Activated naive CD8-positive, alpha-beta T cell treated with anti-CD3 and anti-CD28 coated beads, Interleukin-2, amount 50 U/mL, for 24 hours (primary cell): ENCODE measurements at regions not wholly inside any gene's neighbourhood (a gene's known extent, or its start where the extent isn't known, plus 50 kb on each side); places are given as distances from the start of the nearest gene placed in this dataset.

Experiments used
- ATAC-seq: fragments of 150-1000 bp; cut with Tn5 transposase; one replicate; pipeline ENCODE4 v1.10.0; 2021
- DNase-seq: peaks from one replicate; pipeline ENCODE4 v3.0.0; 2021
- H3K27ac Mint-ChIP-seq: one replicate; pipeline ENCODE4 v1.8.0; 2021; ENCODE audit warnings: mild to moderate bottlenecking, mixed read lengths
- H3K27me3 Mint-ChIP-seq: one replicate; pipeline ENCODE4 v1.8.0; 2021; ENCODE audit warnings: mixed read lengths
- H3K36me3 Mint-ChIP-seq: one replicate; pipeline ENCODE4 v1.8.0; 2021; ENCODE audit warnings: low read depth, mixed read lengths
- H3K4me1 Mint-ChIP-seq: one replicate; pipeline ENCODE4 v1.8.0; 2021; ENCODE audit warnings: mixed read lengths
- H3K4me3 Mint-ChIP-seq: one replicate; pipeline ENCODE4 v1.8.0; 2021; ENCODE audit warnings: mild to moderate bottlenecking, moderate library complexity, mixed read lengths
- H3K9me3 Mint-ChIP-seq: one replicate; pipeline ENCODE4 v1.8.0; 2021; ENCODE audit warnings: mixed read lengths

DNA sequence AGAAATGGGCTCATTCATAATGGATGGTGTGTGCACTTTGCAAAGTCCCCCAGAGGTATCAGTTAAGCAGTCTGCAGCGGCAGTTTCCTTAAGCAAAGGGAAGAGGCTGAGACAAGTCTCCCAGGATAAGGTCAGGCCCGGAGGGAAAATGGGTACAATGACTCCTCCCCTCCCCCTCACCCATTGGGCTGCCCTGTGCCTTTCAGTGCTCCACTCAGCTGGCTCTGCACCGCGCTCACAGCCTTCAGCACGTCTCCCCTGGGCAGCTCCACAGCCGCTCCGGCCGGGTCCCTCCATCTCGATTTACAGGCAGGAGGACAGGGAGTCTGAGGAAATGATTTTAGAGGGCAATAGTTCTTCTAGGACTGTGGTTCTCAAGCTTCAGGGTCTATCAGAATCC lies 264.8 kb downstream of the LRFN2 start:
- DNase-seq (no peak), ATAC-seq (no peak)
- Mint-ChIP-seq H3K36me3 (no peaks in the 10 kb centered on the region), H3K27ac (no peak overlapping the region), H3K9me3 (peaks cover 6% of the 10 kb centered on the region), H3K27me3 (peaks cover 10% of the 10 kb centered on the region), H3K4me1 (no peaks in the 10 kb centered on the region), H3K4me3 (no peak overlapping the region)

DNA sequence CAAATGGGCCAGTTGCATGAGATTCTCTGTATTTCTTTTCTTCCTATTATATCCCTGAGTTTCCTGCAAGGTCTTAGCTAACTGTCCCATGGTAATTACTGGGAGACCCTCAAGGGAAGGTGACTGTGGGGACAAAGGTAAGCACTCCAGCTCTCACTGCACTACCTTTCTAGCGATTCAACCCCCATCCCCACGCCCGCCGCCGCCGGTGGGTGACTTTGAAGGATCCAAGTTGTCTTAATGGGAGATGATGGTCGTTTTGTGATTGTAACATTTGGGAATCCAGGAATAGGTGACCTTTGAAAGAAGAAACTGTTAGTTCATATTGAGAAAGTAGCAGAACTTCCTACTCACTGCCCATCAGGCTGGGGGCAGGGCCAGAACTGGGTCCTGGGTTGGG lies 265.5 kb downstream of the LRFN2 start:
- Mint-ChIP-seq H3K4me3 (no peak overlapping the region), H3K36me3 (no peaks in the 10 kb centered on the region), H3K27me3 (peaks cover 10% of the 10 kb centered on the region), H3K27ac (no peak overlapping the region), H3K9me3 (peaks cover 6% of the 10 kb centered on the region), H3K4me1 (no peaks in the 10 kb centered on the region)
- DNase-seq = no peak
- ATAC-seq = no peak

DNA sequence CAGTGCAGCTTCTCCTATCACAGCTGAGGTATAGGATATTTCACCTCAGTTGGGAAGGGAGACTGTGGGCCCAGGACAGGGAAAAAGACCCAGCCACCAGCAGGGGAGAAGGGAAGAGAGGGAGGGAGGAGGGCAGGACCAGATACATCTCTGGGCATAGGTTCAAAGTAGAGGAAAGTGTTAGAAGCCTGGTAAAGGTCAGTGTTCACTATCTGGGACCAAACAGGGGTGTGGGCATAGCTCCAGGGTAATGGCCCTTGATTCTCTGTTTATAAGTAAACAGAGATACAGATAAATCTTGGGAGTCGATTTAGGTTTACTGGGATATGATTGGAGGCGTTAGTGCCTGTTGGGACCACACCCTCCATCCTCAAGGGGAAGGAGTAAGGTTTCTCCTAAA lies 266.2 kb downstream of the LRFN2 start:
- Mint-ChIP-seq H3K36me3 (no peaks in the 10 kb centered on the region), H3K27ac (no peak overlapping the region), H3K27me3 (peaks cover 10% of the 10 kb centered on the region), H3K4me1 (no peaks in the 10 kb centered on the region), H3K4me3 (no peak overlapping the region), H3K9me3 (peaks cover 6% of the 10 kb centered on the region)
- no peak for ATAC-seq
- DNase-seq = no peak

DNA sequence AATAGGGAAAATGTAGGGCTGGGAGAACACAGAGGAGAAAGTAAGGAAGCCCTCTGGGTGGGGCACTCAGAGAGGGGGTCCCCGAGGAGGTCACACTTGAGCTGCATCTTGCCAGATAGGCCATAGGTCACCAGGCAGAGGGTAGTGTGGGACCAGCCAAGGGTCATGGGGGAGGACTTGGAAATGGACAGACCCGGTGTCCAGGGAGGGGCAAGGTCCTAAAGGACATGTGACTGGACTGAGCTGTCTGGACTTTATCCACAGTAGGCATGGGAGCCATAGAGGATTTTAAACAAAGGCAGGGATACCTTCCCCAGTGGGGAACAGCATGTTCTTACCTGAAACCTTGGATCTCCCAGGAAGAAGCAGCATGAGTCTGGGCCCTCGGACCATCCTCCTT lies 266.7 kb downstream of the LRFN2 start:
- H3K9me3 Mint-ChIP-seq = peaks cover 6% of the 10 kb centered on the region
- H3K4me1 Mint-ChIP-seq = no peaks in the 10 kb centered on the region
- no peak for ATAC-seq
- no peak overlapping the region for H3K4me3 Mint-ChIP-seq
- peaks cover 10% of the 10 kb centered on the region for H3K27me3 Mint-ChIP-seq
- H3K36me3 Mint-ChIP-seq = no peaks in the 10 kb centered on the region
- DNase-seq = no peak
- H3K27ac Mint-ChIP-seq = no peak overlapping the region

DNA sequence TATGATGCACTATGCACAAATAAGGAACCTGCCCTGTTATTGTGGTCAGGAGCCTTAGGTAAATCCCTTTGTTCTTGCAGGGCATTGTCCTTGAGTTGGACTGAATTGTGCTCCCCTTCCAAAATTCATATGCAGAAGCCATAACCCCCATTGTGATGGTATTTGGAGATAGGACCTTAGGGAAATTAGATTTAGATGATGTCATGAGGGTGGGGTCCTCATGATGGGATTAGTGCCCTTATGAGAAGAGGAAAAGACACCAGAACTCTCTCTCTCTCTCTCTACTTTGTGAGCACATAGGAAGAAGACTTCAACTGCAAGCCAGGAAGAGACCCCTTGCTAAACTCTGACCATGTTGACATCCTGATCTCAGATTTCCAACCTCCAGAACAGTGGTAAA lies 268.0 kb downstream of the LRFN2 start:
- DNase-seq = no peak
- Mint-ChIP-seq H3K9me3 (peaks cover 6% of the 10 kb centered on the region), H3K27me3 (peaks cover 7% of the 10 kb centered on the region), H3K4me1 (no peaks in the 10 kb centered on the region), H3K27ac (no peak overlapping the region), H3K4me3 (no peak overlapping the region), H3K36me3 (no peaks in the 10 kb centered on the region)
- ATAC-seq = no peak

DNA sequence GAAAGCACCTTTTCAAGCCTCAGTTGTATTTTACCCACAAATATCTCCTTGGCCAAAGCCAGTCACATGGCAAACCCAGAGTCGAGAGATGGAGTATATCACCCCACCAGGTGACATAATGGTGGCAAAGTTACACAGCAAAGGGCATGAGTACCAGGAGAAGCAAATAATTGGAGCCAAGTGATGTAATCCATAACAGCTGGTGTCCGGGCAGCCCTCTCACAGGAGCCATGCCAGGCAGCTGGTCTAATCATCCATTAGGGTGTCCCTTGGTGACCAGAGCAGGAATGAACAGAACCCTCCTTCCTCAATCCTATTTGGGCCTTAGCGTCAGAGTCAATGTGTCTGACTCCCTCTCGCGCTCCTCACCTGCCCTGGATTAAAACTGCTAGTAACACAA lies 272.1 kb downstream of the LRFN2 start:
- Mint-ChIP-seq H3K36me3 (no peaks in the 10 kb centered on the region), H3K9me3 (peaks cover 6% of the 10 kb centered on the region), H3K4me1 (no peaks in the 10 kb centered on the region), H3K4me3 (no peak overlapping the region), H3K27ac (no peak overlapping the region), H3K27me3 (peaks cover 7% of the 10 kb centered on the region)
- no peak for ATAC-seq
- no peak for DNase-seq

DNA sequence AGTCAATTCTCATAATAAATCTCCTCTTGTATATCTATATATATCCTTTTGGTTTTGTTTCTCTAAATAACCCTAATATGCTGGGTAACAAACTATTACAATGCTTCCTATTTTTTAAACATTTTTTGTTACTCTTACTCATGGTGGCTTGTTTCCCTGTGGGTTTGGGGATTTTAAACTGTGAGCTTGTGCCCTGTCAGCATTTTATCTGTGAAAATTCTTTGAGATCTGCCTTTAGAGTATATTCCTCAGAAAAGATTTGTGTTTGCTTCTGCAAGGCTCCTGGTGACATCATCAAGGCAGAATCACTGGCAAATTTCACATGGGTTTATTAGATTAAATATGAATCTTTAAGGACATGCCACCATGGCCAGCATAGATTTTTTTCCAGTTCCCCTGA lies 273.6 kb downstream of the LRFN2 start:
- H3K27ac Mint-ChIP-seq = no peak overlapping the region
- DNase-seq (no peak), ATAC-seq (no peak)
- H3K36me3 Mint-ChIP-seq = no peaks in the 10 kb centered on the region
- H3K4me1 Mint-ChIP-seq = no peaks in the 10 kb centered on the region
- no peak overlapping the region for H3K4me3 Mint-ChIP-seq
- no peaks in the 10 kb centered on the region for H3K9me3 Mint-ChIP-seq
- peaks cover 14% of the 10 kb centered on the region for H3K27me3 Mint-ChIP-seq

DNA sequence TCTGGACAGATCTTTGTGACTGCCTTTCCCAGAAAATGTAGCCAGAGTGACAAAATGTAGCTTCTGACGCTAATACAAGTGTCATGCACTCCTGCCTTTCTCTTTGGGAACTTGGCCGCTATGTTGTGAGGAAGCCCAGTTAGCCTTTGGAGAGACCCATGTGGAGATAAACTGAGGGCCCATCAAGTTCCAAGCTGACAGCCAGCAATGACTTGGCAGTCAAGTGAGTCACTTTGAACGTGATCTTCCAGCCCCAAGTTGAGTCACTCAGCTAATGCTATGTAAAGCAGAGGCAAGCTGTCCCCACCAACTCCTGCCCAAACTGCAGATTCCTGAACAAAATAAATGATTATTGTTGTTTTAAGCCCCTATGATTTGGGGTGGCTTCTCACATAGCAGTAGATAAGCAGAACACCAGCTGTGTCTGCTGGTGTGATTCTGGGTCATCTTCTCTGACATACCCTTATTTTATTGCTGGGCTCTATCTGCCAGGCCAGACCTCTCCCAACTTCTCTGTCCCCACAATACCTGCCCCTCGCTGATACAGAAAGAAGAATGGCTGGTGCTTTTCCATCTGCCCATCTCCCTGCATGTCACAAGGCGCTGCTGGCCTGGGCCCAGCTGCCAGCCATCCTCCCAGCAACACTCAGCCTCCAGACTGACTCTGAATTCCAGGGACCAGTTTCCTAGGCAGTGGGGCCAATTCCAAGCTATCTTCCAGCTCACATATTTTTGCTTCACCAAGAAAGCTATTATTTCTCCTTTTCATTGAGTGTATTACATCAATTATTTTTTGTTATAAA lies 274.8 kb downstream of the LRFN2 start:
- Mint-ChIP-seq H3K27ac (no peak overlapping the region), H3K9me3 (no peaks in the 10 kb centered on the region), H3K4me1 (no peaks in the 10 kb centered on the region), H3K36me3 (no peaks in the 10 kb centered on the region), H3K4me3 (no peak overlapping the region), H3K27me3 (peaks cover 19% of the 10 kb centered on the region)
- no peak for DNase-seq
- no peak for ATAC-seq

DNA sequence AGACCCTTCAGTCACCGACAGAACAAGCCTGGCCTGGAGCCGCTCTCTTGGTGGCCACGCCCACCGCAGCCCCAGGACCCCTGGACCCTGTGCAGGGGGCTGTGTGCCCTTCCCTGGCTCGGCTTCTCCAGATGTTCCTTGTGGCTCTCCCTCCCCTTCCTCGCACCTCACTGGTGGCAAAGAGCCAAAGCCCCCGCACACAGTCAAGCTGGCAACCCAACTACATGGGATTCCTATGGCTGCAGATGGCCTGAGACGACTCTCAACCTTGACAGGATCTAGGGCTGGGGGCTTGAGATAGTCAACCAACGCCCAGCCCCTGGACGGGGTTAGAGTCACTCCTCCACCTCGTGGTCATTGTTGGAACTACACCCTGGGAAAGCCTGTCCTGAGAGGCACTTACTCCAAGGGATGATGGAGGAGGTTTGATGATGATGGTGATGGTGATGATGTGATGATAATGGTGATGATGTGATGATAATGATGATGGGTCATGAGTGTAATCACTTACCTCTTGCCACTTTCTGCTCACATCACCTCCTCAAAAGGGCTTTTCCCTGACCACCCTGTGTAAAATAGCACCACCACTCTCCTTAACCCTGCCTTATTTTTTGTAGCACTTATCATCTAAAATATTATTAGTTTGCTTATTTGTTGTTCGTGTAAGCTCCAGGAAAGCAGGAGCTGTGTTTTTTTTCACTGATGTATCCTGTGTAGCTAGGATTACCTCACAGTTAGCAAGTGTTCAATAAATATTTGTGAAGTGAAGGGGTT lies 278.4 kb downstream of the LRFN2 start:
- H3K4me1 Mint-ChIP-seq = no peaks in the 10 kb centered on the region
- peaks cover 1% of the 10 kb centered on the region for H3K36me3 Mint-ChIP-seq
- DNase-seq = peak; percentile 65
- H3K27ac Mint-ChIP-seq = no peak overlapping the region
- no peak for ATAC-seq
- H3K4me3 Mint-ChIP-seq = no peak overlapping the region
- H3K27me3 Mint-ChIP-seq = peaks cover 38% of the 10 kb centered on the region
- no peaks in the 10 kb centered on the region for H3K9me3 Mint-ChIP-seq

DNA sequence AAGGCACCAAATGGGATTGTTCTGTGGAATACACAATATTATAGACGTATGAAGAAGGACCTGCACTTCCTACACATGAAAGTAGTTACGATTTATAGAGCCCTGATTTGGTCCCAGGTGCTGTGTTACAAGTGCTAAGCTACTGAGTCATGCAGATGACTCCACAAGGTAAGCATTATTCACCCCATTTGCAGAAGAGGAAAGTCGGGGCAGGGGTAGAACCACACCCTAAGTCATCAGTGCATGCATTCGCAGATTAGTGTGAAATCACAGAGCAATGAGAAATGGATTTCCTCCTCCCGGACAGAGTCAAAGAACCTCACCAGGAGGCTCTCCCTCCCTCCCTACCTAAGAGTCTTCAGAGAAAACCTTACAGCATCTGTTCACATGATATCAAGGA lies 279.5 kb downstream of the LRFN2 start:
- Mint-ChIP-seq H3K4me1 (no peaks in the 10 kb centered on the region), H3K36me3 (peaks cover 1% of the 10 kb centered on the region), H3K4me3 (no peak overlapping the region), H3K9me3 (no peaks in the 10 kb centered on the region), H3K27me3 (peaks cover 38% of the 10 kb centered on the region), H3K27ac (no peak overlapping the region)
- ATAC-seq (no peak), DNase-seq (no peak)

DNA sequence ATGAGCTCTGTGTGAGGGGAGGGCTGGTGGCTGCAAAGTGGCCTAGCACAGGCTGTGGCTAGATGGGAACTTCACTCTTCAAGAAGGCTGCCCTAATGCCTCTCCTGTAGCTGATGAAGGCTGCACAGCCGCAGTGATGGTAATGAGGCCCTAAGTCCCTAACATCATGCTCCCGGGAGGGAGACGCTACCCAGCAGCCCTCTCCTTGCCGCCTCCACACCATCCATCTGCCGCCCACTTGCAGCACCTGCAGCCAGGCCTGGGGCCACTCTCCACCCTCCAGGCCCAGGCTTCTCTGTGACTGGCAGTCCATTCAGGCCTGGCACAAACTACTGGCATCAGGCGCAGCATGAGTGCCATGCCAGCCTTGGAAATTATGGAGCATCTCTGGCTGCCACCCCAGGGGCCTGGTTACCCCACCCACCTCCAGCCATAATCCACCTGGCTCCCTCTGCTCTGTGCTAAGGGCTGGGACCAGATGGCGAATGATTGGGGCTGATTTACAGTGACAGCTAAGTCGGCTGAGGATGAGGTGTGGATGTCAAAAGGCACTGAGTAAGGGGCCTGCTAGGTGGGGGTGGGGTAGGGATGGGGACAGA lies 284.2 kb downstream of the LRFN2 start:
- DNase-seq = no peak
- no peak overlapping the region for H3K4me3 Mint-ChIP-seq

DNA sequence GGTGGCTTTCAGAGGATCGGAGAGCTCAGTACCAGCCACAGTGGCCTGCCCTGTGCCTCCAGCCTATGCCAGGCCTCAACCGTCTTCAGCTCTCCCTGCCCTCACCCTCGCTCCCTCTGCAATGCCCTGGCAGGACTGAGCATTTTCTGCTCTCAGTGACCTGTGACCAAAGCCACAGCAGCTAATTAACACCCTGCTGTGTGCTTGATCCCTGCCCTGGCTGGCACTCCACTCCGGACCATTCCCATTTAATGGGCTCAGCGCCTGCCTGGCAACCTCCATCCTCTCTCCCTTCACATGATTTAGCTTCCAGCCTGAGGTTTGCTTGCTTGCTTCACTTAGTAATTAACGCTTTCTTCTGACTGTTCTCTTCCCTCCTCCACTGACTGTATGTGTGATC lies 287.5 kb downstream of the LRFN2 start:
- Mint-ChIP-seq H3K9me3 (peaks cover 13% of the 10 kb centered on the region), H3K27ac (no peak overlapping the region), H3K4me3 (no peak overlapping the region), H3K27me3 (peaks cover 10% of the 10 kb centered on the region), H3K4me1 (no peaks in the 10 kb centered on the region), H3K36me3 (no peaks in the 10 kb centered on the region)
- ATAC-seq = no peak
- no peak for DNase-seq

More for the DNA sequence above, 284.2 kb downstream of the LRFN2 start:
- Mint-ChIP-seq H3K27ac (no peak overlapping the region), H3K9me3 (peaks cover 6% of the 10 kb centered on the region), H3K36me3 (peaks cover 1% of the 10 kb centered on the region), H3K4me1 (no peaks in the 10 kb centered on the region), H3K27me3 (peaks cover 28% of the 10 kb centered on the region)
- ATAC-seq = no peak

DNA sequence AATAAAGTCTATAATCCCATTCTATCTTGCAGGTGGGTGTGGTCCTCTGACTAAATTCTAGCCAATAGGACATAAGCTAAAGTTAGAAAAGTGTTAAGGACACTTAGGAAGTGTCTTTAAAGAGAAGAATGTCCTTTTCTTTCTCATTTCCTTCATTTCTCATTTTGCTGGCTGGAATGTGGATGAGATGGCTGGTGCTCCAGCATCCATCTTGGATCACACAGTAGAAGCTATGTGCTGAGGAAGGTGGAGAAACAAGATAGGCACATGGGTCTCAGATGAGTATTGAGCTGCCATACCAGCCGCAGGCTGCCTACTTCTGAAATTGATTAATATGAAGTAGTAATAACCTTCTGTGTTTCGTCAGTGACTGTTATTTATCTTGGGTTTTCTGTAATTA lies 289.0 kb downstream of the LRFN2 start:
- Mint-ChIP-seq H3K27me3 (peaks cover 10% of the 10 kb centered on the region), H3K36me3 (no peaks in the 10 kb centered on the region), H3K4me1 (no peaks in the 10 kb centered on the region), H3K9me3 (peaks cover 13% of the 10 kb centered on the region), H3K27ac (no peak overlapping the region), H3K4me3 (no peak overlapping the region)
- no peak for ATAC-seq
- DNase-seq = no peak

DNA sequence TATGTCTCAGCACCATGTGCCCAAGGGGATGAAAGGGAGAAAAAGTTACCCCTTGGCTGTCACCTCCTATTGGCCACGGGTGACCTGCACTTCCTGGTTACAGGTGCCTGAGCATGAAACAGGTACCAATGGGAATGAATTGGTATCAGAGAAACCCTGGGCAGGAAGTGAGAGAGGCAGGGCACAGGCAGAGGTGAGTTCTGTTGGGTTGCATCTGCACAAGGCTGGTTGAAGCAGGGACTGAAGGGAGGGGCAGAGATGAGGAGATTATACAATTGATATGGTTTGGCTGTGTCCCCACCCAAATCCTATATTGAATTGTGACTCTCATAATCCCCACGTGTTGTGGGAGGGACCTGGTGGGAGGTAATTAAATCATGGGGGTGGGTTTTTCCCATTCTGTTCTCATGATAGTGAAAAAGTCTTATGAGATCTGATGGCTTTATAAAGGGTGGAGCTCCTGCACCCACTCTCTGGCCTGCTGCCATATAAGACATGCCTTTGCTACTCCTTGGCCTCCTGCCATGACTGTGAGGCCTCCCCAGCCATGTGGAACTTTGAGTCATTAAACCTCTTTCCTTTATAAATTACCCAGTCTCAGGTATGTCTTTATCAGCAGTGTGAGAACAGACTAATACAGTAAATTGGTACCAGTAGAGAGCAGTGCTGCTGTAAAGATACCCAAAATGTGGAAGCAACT lies 291.8 kb downstream of the LRFN2 start:
- no peak overlapping the region for H3K4me3 Mint-ChIP-seq
- DNase-seq = no peak
- H3K27me3 Mint-ChIP-seq = peaks cover 12% of the 10 kb centered on the region
- peaks cover 13% of the 10 kb centered on the region for H3K9me3 Mint-ChIP-seq
- H3K4me1 Mint-ChIP-seq = no peaks in the 10 kb centered on the region
- H3K36me3 Mint-ChIP-seq = no peaks in the 10 kb centered on the region
- H3K27ac Mint-ChIP-seq = no peak overlapping the region
- ATAC-seq = no peak
